Cardiac fibroblast (primary cell): ENCODE measurements at regions not wholly inside any gene's neighbourhood (a gene's known extent, or its start where the extent isn't known, plus 50 kb on each side); places are given as distances from the start of the nearest gene placed in this dataset.

ENCODE experiments used
- DNase-seq, 2 donors: peaks; one replicate each; pipeline versions ENCODE4 v3.0.0 to v3.0.0-alpha.2; 2010; ENCODE audit warnings: low read depth in 2 of 2
- H3K4me3 ChIP-seq, 2 donors: replicated peaks in 1 of 2; 1 replicate in 1 of 2; 2 replicates in 1 of 2; pipeline ENCODE4 v1.5.1; 2011; ENCODE audit warnings: low read depth in 2 of 2, low read length in 2 of 2, mild to moderate bottlenecking in 2 of 2, moderate library complexity in 1 of 2
- TF ChIP-seq, protein P1 (sequence below): IDR thresholded peaks from one replicate; pipeline ENCODE4 v1.5.1; 2011; ENCODE audit warnings: low read depth, mild to moderate bottlenecking, low read length, inconsistent platforms

DNA sequence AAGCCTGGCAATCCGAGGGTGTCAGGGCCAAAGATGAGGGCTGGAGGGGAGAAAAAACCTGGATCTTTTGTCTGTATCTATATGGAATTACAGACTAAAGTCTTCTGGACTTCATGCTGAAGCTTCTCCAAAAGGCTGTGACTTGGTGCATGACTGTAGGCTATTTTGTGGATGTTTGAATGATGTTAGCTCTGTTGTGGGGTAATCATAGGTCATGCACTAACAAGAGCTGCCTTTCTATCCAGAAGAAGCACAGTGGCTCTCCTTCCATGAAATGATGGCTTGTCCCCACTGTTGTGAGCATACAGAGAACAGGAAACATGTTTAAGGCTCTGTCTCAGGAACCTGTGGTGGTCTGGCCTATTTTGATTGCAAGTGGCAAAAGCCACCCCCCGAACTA is 263.3 kb upstream of the PLET1 start:
- TF ChIP-seq, protein P1, sequence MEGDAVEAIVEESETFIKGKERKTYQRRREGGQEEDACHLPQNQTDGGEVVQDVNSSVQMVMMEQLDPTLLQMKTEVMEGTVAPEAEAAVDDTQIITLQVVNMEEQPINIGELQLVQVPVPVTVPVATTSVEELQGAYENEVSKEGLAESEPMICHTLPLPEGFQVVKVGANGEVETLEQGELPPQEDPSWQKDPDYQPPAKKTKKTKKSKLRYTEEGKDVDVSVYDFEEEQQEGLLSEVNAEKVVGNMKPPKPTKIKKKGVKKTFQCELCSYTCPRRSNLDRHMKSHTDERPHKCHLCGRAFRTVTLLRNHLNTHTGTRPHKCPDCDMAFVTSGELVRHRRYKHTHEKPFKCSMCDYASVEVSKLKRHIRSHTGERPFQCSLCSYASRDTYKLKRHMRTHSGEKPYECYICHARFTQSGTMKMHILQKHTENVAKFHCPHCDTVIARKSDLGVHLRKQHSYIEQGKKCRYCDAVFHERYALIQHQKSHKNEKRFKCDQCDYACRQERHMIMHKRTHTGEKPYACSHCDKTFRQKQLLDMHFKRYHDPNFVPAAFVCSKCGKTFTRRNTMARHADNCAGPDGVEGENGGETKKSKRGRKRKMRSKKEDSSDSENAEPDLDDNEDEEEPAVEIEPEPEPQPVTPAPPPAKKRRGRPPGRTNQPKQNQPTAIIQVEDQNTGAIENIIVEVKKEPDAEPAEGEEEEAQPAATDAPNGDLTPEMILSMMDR, result no peak
- DNase-seq, result no peak
- no peak overlapping the region for H3K4me3 ChIP-seq

DNA sequence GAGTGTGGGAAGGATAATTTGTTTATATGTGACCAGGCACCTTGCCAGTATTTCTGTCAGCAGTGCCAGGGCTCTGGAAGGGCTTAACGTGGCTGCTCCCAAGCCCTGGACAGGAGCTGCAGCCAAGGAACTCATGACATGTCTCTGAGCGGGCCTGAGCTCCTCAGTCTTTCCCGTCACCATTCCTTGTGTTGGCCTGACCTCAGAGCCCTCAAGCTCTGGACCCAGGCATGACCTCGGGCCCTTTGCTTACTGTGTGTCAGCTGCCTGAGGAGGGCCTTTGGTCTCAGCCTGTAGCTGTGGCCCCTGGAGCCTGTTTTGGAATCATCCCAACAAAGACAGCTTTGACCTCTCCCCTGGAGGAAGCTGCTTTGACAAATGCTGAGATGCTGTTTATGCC is 264.1 kb upstream of the PLET1 start:
- H3K4me3 ChIP-seq, result no peak overlapping the region
- TF ChIP-seq, protein P1, result no peak
- DNase-seq, result no peak

DNA sequence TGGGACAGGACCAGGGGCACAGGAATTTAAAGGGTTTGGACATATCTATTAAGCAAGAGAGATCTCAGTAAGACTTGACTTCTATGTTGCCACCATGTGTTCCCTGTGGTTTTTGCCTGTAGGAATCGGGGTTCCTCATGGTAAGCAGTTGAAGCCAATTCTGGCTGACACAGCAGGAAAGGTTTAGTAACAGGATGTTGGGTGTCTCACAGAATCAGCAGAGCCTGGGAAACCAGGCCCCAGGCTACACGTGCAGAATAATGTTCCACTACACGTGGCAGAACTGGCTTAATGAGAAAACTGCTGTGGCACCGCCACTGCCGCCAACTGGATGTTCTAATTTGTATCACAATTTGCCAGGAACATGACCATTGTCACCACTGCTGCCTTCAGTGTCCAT is 264.6 kb upstream of the PLET1 start:
- H3K4me3 ChIP-seq, result no peak overlapping the region
- TF ChIP-seq, protein P1, result no peak
- peak; percentile 7 to 25 for DNase-seq

DNA sequence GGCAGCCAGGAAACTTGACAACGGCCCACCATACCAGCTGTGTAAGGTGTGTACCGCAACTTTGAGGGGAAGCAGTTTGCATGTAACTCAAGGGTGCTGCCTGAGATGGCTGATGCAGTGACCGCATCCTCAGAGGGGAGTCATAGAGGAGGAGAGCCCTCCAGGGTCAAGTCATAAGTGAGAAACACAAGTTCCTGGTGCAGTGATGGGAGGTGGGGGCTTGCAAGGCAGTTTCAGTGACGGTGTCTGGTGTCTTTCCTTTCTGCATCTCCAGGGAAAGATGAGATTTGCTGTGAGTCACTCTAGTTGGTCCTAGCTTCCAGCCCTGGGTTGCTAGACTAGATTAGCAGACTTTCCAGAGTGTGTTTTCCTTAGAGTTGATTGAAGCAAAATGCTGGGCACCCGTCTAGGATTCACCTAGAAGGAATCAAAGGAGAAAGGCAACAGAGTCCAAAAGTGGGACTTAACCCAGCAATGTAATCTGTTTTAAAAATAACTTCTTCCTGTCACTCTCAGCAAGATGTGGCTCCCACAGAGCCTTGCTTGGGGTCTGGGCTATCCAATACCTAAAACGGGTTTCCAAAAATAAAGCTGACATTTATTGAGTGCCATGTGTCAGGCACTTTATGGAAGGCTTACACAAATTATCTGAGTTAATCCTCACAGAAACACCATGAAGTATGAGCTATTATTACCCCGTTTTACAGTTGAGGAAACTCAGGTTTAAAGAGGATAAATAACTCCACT is 265.4 kb upstream of the PLET1 start:
- DNase-seq, result no peak

DNA sequence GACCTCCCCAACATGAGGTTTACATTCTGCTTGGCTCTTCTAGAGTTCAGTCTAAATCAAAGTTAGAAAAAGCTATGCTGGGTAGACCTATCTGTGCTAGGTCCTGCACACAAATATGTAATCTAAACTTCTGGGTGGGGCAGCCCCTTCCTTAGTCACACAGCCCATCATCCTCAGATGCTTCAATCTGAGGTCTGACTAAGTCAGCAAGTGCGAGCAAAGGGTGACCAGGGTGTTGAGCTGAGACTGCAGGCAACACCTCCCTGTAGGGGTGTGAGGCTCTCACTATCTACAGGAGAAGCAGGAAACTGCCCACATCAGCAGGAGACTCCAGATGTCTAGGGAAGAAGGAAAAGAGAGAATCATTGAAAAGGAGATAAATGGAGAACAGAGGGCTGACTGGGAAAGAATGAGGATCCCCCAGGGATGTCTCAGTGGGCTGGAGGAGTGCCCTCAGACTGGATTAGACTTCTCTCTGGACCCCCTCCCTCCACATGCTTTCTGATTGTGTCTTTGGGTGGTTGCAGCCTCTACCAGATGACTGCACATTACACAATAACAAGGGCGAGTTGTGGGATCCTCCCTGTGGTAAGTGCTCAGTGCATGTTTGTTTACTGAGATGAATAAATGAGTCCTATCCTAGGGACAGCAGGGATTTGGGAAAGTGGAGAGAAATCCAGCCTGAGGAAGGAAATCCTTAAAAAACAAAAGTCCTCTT is 266.2 kb upstream of the PLET1 start:
- DNase-seq, result no peak
- TF ChIP-seq, protein P1, result no peak
- no peak overlapping the region for H3K4me3 ChIP-seq

More for the DNA sequence above, 265.4 kb upstream of the PLET1 start:
- TF ChIP-seq, protein P1, result no peak
- no peak overlapping the region for H3K4me3 ChIP-seq

DNA sequence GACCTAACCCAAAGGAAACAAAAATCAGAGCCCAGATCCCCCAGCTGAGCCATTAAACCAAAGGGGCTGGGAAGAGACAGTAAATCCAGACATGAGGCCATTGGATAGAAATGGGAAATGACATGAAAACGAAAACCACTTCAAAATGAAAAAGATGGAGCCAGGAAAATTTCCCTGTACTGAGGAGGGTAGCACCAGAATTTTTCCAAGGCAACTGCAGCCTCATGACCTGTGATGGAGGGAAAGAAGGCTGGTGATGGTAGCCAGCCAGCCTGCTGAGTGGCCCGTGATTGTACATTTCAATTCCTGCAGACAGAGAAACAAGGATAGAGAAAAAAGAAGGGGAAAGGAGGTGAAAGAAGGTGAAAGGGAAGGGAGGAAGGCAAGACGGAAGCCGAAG is 268.4 kb upstream of the PLET1 start:
- TF ChIP-seq, protein P1, result no peak
- DNase-seq, result no peak
- no peak overlapping the region for H3K4me3 ChIP-seq

DNA sequence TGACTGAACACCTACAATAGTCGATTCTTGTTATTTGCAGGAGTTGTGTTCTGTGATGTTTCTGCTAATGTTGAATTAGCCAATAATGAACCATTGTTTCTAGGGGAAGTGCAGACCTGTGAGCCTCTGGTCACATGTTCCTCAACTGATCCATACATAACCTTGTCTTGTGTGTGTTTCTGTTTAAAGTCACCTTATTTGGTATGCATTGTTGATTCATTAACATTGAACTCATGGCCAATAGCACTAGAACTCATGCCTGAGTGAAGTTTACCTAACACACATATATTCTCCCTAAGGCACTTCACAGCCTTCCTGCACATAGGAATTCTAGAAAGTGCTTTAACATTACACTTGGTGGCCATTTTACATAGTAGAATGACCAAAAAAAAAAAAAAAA is 271.8 kb upstream of the PLET1 start:
- DNase-seq, result no peak
- TF ChIP-seq, protein P1, result no peak
- H3K4me3 ChIP-seq, result no peak overlapping the region
